ENCODE measurements at regions not wholly inside any gene's neighbourhood (a gene's known extent, or its start where the extent isn't known, plus 50 kb on each side); places are given as distances from the start of the nearest gene placed in this dataset.

GRCh38 chr1:70536708-70537366 is 125.8 kb downstream of the CTH start:
- TF ChIP-seq CTCF (IDR thresholded peaks at IDR 0.05): no peak
- no peak for TF ChIP-seq POLR2A (IDR thresholded peaks at IDR 0.05)
